ENCODE measurements at regions not wholly inside any gene's neighbourhood (a gene's known extent, or its start where the extent isn't known, plus 50 kb on each side); places are given as distances from the start of the nearest gene placed in this dataset.

DNA sequence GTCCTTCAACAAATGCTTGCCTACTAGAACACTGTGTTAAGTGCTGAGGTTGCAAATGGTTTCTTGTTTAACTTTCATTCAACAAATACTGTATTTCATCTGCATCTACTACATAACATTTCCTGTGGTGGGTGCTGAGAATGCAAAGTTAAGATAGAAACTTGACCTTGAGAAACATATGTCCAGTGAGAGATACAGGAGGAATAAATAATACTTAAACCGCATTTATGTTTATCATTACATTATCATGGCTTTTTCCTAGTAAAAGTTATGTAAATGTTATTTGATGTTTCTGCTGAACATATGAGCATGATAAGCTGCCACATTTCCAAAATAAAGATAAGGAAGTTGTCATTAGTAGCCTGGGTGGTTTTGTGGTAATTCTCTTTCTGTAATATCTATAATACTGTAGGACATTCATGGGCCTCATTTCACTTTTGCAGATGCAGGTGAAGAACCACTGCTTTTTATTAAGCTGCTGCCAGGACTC, 590.4 kb downstream of the PLPP3 start:
- FAIRE-seq (no peak), ATAC-seq (no peak), DNase-seq (ENCODE audit: low read depth, low spot score) (no peak)
- Histone ChIP-seq H3K4me2 (ENCODE audit: control insufficient read depth, insufficient read depth) (no peak overlapping the region), H3K9me3 (replicated peaks; ENCODE audit: control insufficient read depth, insufficient read depth, low read length) (no peaks in the 10 kb centered on the region), H3K4me1 (ENCODE audit: control insufficient read depth, insufficient read depth, low read length) (no peaks in the 10 kb centered on the region), H2AFZ (ENCODE audit: control insufficient read depth, low read depth, low read length) (no peak overlapping the region), H3K36me3 (ENCODE audit: control insufficient read depth in 2 of 2, insufficient read depth in 2 of 2, low read length in 1 of 2) (no peaks in the 10 kb centered on the region), H3K27me3 (replicated peaks in 1 of 2; ENCODE audit: control insufficient read depth in 2 of 2, insufficient read depth in 2 of 2, low read length in 1 of 2) (no peaks in the 10 kb centered on the region), H3K79me2 (ENCODE audit: control insufficient read depth, insufficient read depth, low read length) (no peaks in the 10 kb centered on the region), H3K27ac (ENCODE audit: control insufficient read depth, insufficient read depth) (no peak overlapping the region), H3K4me3 (no peak overlapping the region), H3K9ac (ENCODE audit: control insufficient read depth, insufficient read depth, low read length) (no peak overlapping the region), H4K20me1 (ENCODE audit: control insufficient read depth, insufficient read depth) (no peaks in the 10 kb centered on the region)
- ChIA-PET POLR2A (interaction anchor here (0.5 to 1.1 kb wide), 2 partner anchors 30 to 158 kb away, joined by 3 read pairs; no protein-coding TSS in a partner anchor), CTCF (interaction anchor here (1.4 kb wide), 1 partner anchor 613 kb away, joined by 3 read pairs; no protein-coding TSS in a partner anchor), SMC1A (ENCODE audit: uncharacterized antibody, unreplicated experiment) (interaction anchor here (1.2 to 2.1 kb wide), 4 partner anchors 9 to 613 kb away, joined by 3 to 6 read pairs (median 3); no protein-coding TSS in a partner anchor), RAD21 (ENCODE audit: unreplicated experiment) (interaction anchor here (1.1 kb wide), 1 partner anchor 31 kb away, joined by 6 read pairs; no protein-coding TSS in a partner anchor)
- intact Hi-C loops (cut with micrococcal nuclease; ENCODE audit: unreplicated experiment) = no loop called here
- in situ Hi-C loops (cut with MboI) = no loop called here
- no TSS peak for BruUV-seq (replicated peaks)
- WGBS (ENCODE audit: insufficient coverage, insufficient replicate concordance, low lambda C conversion rate, missing lambda C conversion rate) = 33% methylated on average over 1 of the region's 1 CpG
- TF ChIP-seq FOXK2 (IDR thresholded peaks at IDR 0.05) (no peak), NR2C2 (IDR thresholded peaks at IDR 0.05; ENCODE audit: borderline replicate concordance, control insufficient read depth, insufficient read length, low read depth) (no peak), CHD4 (IDR thresholded peaks at IDR 0.05) (no peak), SMAD1 (IDR thresholded peaks at IDR 0.05; ENCODE audit: low read depth, partially characterized antibody) (no peak), CHD1 (IDR thresholded peaks at IDR 0.05; ENCODE audit: low read depth, low read length) (no peak), HDAC2 (IDR thresholded peaks at IDR 0.05) (no peak), SUPT20H (IDR thresholded peaks at IDR 0.05; ENCODE audit: borderline replicate concordance, control insufficient read depth, low read depth, low read length) (no peak), CREB1 (IDR thresholded peaks at IDR 0.05; ENCODE audit: low read depth) (no peak), NFYB (IDR thresholded peaks at IDR 0.05; ENCODE audit: insufficient read depth, low read depth, low read length) (no peak), BHLHE40 (IDR thresholded peaks at IDR 0.05; ENCODE audit: borderline replicate concordance in 1 of 2, low read depth in 2 of 2, low read length in 1 of 2) (no peak), HDAC6 (IDR thresholded peaks at IDR 0.05; ENCODE audit: unreplicated experiment) (no peak), BCL11A (IDR thresholded peaks at IDR 0.05; ENCODE audit: low read depth, low read length) (no peak), NBN (IDR thresholded peaks at IDR 0.05) (no peak), RCOR1 (conservative IDR thresholded peaks at IDR 0.05; ENCODE audit: low read depth, low read length) (no peak), NR2F1 (conservative IDR thresholded peaks at IDR 0.05) (no peak)
- TF ChIP-seq, protein P1, sequence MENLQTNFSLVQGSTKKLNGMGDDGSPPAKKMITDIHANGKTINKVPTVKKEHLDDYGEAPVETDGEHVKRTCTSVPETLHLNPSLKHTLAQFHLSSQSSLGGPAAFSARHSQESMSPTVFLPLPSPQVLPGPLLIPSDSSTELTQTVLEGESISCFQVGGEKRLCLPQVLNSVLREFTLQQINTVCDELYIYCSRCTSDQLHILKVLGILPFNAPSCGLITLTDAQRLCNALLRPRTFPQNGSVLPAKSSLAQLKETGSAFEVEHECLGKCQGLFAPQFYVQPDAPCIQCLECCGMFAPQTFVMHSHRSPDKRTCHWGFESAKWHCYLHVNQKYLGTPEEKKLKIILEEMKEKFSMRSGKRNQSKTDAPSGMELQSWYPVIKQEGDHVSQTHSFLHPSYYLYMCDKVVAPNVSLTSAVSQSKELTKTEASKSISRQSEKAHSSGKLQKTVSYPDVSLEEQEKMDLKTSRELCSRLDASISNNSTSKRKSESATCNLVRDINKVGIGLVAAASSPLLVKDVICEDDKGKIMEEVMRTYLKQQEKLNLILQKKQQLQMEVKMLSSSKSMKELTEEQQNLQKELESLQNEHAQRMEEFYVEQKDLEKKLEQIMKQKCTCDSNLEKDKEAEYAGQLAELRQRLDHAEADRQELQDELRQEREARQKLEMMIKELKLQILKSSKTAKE (IDR thresholded peaks at IDR 0.05; ENCODE audit: low read depth, poor library complexity, severe bottlenecking) = no peak
- TF ChIP-seq, protein P2, sequence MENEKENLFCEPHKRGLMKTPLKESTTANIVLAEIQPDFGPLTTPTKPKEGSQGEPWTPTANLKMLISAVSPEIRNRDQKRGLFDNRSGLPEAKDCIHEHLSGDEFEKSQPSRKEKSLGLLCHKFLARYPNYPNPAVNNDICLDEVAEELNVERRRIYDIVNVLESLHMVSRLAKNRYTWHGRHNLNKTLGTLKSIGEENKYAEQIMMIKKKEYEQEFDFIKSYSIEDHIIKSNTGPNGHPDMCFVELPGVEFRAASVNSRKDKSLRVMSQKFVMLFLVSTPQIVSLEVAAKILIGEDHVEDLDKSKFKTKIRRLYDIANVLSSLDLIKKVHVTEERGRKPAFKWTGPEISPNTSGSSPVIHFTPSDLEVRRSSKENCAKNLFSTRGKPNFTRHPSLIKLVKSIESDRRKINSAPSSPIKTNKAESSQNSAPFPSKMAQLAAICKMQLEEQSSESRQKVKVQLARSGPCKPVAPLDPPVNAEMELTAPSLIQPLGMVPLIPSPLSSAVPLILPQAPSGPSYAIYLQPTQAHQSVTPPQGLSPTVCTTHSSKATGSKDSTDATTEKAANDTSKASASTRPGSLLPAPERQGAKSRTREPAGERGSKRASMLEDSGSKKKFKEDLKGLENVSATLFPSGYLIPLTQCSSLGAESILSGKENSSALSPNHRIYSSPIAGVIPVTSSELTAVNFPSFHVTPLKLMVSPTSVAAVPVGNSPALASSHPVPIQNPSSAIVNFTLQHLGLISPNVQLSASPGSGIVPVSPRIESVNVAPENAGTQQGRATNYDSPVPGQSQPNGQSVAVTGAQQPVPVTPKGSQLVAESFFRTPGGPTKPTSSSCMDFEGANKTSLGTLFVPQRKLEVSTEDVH (IDR thresholded peaks at IDR 0.05; ENCODE audit: low read depth, partially characterized antibody) = no peak
- TF ChIP-seq, protein P3, sequence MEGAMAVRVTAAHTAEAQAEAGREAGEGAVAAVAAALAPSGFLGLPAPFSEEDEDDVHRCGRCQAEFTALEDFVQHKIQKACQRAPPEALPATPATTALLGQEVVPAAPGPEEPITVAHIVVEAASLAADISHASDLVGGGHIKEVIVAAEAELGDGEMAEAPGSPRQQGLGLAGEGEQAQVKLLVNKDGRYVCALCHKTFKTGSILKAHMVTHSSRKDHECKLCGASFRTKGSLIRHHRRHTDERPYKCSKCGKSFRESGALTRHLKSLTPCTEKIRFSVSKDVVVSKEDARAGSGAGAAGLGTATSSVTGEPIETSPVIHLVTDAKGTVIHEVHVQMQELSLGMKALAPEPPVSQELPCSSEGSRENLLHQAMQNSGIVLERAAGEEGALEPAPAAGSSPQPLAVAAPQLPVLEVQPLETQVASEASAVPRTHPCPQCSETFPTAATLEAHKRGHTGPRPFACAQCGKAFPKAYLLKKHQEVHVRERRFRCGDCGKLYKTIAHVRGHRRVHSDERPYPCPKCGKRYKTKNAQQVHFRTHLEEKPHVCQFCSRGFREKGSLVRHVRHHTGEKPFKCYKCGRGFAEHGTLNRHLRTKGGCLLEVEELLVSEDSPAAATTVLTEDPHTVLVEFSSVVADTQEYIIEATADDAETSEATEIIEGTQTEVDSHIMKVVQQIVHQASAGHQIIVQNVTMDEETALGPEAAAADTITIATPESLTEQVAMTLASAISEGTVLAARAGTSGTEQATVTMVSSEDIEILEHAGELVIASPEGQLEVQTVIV (IDR thresholded peaks at IDR 0.05; ENCODE audit: borderline replicate concordance, partially characterized antibody) = no peak
